ENCODE measurements at regions not wholly inside any gene's neighbourhood (a gene's known extent, or its start where the extent isn't known, plus 50 kb on each side); places are given as distances from the start of the nearest gene placed in this dataset.

- DNase-seq, result no peak
These were observed 858.3 kb upstream of the TMPRSS15 start for GRCh38 chr21:19261731-19262376.

GRCh38 chr21:19266636-19267035, 863.1 kb upstream of the TMPRSS15 start:
- DNase-seq, result no peak

- DNase-seq, result no peak
These were observed 865.1 kb upstream of the TMPRSS15 start for GRCh38 chr21:19268686-19269085.

GRCh38 chr21:19275065-19275464, 871.5 kb upstream of the TMPRSS15 start:
- no peak for DNase-seq

- no peak for DNase-seq
These were observed 873.1 kb upstream of the TMPRSS15 start for GRCh38 chr21:19276665-19277064.

- DNase-seq, result no peak
These were observed 883.3 kb upstream of the TMPRSS15 start for GRCh38 chr21:19286876-19287275.

GRCh38 chr21:19290328-19290727, 886.7 kb upstream of the TMPRSS15 start:
- no peak for DNase-seq

GRCh38 chr21:19320291-19320690, 916.7 kb upstream of the TMPRSS15 start:
- no peak for DNase-seq

GRCh38 chr21:19321688-19322087, 918.1 kb upstream of the TMPRSS15 start:
- no peak for DNase-seq

GRCh38 chr21:19322360-19322759, 918.8 kb upstream of the TMPRSS15 start:
- no peak for DNase-seq

- DNase-seq, result no peak
These were observed 923.1 kb upstream of the TMPRSS15 start for GRCh38 chr21:19326531-19327319.

GRCh38 chr21:19328954-19329353, 925.4 kb upstream of the TMPRSS15 start:
- DNase-seq, result no peak

GRCh38 chr21:19340303-19340702, 936.7 kb upstream of the TMPRSS15 start:
- no peak for DNase-seq

- no peak for DNase-seq
These were observed 937.4 kb upstream of the TMPRSS15 start for GRCh38 chr21:19340954-19341353.

GRCh38 chr21:19343711-19344110, 940.1 kb upstream of the TMPRSS15 start:
- no peak for DNase-seq

GRCh38 chr21:19350286-19350685, 946.7 kb upstream of the TMPRSS15 start:
- DNase-seq, result no peak

- no peak for DNase-seq
These were observed 949.7 kb upstream of the TMPRSS15 start for GRCh38 chr21:19353256-19353655.

- DNase-seq, result no peak
These were observed 965.4 kb upstream of the TMPRSS15 start for GRCh38 chr21:19368944-19369343.

- no peak for DNase-seq
These were observed 988.8 kb upstream of the TMPRSS15 start for GRCh38 chr21:19392390-19392789.

GRCh38 chr21:19400223-19400770, 996.7 kb upstream of the TMPRSS15 start:
- DNase-seq, result no peak

- DNase-seq, result no peak
These were observed 999.3 kb upstream of the TMPRSS15 start for GRCh38 chr21:19402870-19403269.

- DNase-seq, result no peak
These were observed 1001.7 kb upstream of the TMPRSS15 start for GRCh38 chr21:19405326-19405725.

GRCh38 chr21:19420565-19420964, 1017.0 kb upstream of the TMPRSS15 start:
- DNase-seq, result no peak

- no peak for DNase-seq
These were observed 1030.0 kb upstream of the TMPRSS15 start for GRCh38 chr21:19433623-19434022.

All from NCI-H748 treated with DMSO at 0.1 percent for 48 hours (cell line).